Activated naive CD8-positive, alpha-beta T cell treated with anti-CD3 and anti-CD28 coated beads for 36 hours (primary cell): ENCODE measurements at regions not wholly inside any gene's neighbourhood (a gene's known extent, or its start where the extent isn't known, plus 50 kb on each side); places are given as distances from the start of the nearest gene placed in this dataset.

Experiments used
- DNase-seq: peaks from one replicate; pipeline ENCODE4 v3.0.0; 2021
- H3K27ac Mint-ChIP-seq: one replicate; pipeline ENCODE4 v1.8.0; 2022; ENCODE audit warnings: mild to moderate bottlenecking, moderate library complexity, mixed read lengths
- H3K27me3 Mint-ChIP-seq: one replicate; pipeline ENCODE4 v1.8.0; 2022; ENCODE audit warnings: mild to moderate bottlenecking, mixed read lengths
- H3K36me3 Mint-ChIP-seq: one replicate; pipeline ENCODE4 v1.8.0; 2021; ENCODE audit warnings: mild to moderate bottlenecking, mixed read lengths
- H3K4me1 Mint-ChIP-seq: one replicate; pipeline ENCODE4 v1.8.0; 2021; ENCODE audit warnings: mixed read lengths
- H3K4me3 Mint-ChIP-seq: one replicate; pipeline ENCODE4 v1.8.0; 2022; ENCODE audit warnings: mild to moderate bottlenecking, moderate library complexity, mixed read lengths
- H3K9me3 Mint-ChIP-seq: one replicate; pipeline ENCODE4 v1.8.0; 2022; ENCODE audit warnings: mixed read lengths

GRCh38 chr20:48392407-48393310 lies 435.1 kb downstream of the PREX1 start:
- H3K4me1 Mint-ChIP-seq = no peaks in the 10 kb centered on the region
- DNase-seq = no peak
- H3K27me3 Mint-ChIP-seq = peaks cover 7% of the 10 kb centered on the region
- no peak overlapping the region for H3K27ac Mint-ChIP-seq
- H3K4me3 Mint-ChIP-seq = no peak overlapping the region
- peaks cover 18% of the 10 kb centered on the region for H3K9me3 Mint-ChIP-seq
- peaks cover 6% of the 10 kb centered on the region for H3K36me3 Mint-ChIP-seq

GRCh38 chr20:48390981-48391380 lies 436.8 kb downstream of the PREX1 start:
- no peak for DNase-seq
- Mint-ChIP-seq H3K36me3 (peaks cover 6% of the 10 kb centered on the region), H3K4me3 (no peak overlapping the region), H3K27ac (no peak overlapping the region), H3K9me3 (peaks cover 18% of the 10 kb centered on the region), H3K4me1 (no peaks in the 10 kb centered on the region), H3K27me3 (peaks cover 7% of the 10 kb centered on the region)

GRCh38 chr20:48387675-48388074 lies 440.1 kb downstream of the PREX1 start:
- no peak for DNase-seq
- no peaks in the 10 kb centered on the region for H3K4me1 Mint-ChIP-seq
- no peak overlapping the region for H3K4me3 Mint-ChIP-seq
- peaks cover 7% of the 10 kb centered on the region for H3K27me3 Mint-ChIP-seq
- no peak overlapping the region for H3K27ac Mint-ChIP-seq
- H3K9me3 Mint-ChIP-seq = peaks cover 16% of the 10 kb centered on the region
- peaks cover 6% of the 10 kb centered on the region for H3K36me3 Mint-ChIP-seq

GRCh38 chr20:48385527-48385926 lies 442.3 kb downstream of the PREX1 start:
- Mint-ChIP-seq H3K27me3 (peaks cover 3% of the 10 kb centered on the region), H3K36me3 (no peaks in the 10 kb centered on the region), H3K4me3 (no peak overlapping the region), H3K9me3 (peaks cover 3% of the 10 kb centered on the region), H3K4me1 (no peaks in the 10 kb centered on the region), H3K27ac (no peak overlapping the region)
- DNase-seq = no peak

GRCh38 chr20:48385114-48385513 lies 442.7 kb downstream of the PREX1 start:
- no peak overlapping the region for H3K27ac Mint-ChIP-seq
- no peaks in the 10 kb centered on the region for H3K9me3 Mint-ChIP-seq
- no peaks in the 10 kb centered on the region for H3K4me1 Mint-ChIP-seq
- no peaks in the 10 kb centered on the region for H3K36me3 Mint-ChIP-seq
- no peak overlapping the region for H3K4me3 Mint-ChIP-seq
- DNase-seq = no peak
- H3K27me3 Mint-ChIP-seq = peaks cover 3% of the 10 kb centered on the region

- H3K9me3 Mint-ChIP-seq = no peaks in the 10 kb centered on the region
- peak; percentile 24 for DNase-seq
- peaks cover 3% of the 10 kb centered on the region for H3K27me3 Mint-ChIP-seq
- H3K4me1 Mint-ChIP-seq = no peaks in the 10 kb centered on the region
- H3K27ac Mint-ChIP-seq = no peak overlapping the region
- H3K4me3 Mint-ChIP-seq = no peak overlapping the region
- no peaks in the 10 kb centered on the region for H3K36me3 Mint-ChIP-seq
These were observed 443.5 kb downstream of the PREX1 start for GRCh38 chr20:48384147-48384818.

- Mint-ChIP-seq H3K4me1 (no peaks in the 10 kb centered on the region), H3K4me3 (no peak overlapping the region), H3K9me3 (no peaks in the 10 kb centered on the region), H3K36me3 (no peaks in the 10 kb centered on the region), H3K27me3 (peaks cover 6% of the 10 kb centered on the region), H3K27ac (no peak overlapping the region)
- no peak for DNase-seq
These were observed 444.5 kb downstream of the PREX1 start for GRCh38 chr20:48383252-48383651.

- Mint-ChIP-seq H3K4me3 (no peak overlapping the region), H3K27me3 (peaks cover 3% of the 10 kb centered on the region), H3K36me3 (no peaks in the 10 kb centered on the region), H3K9me3 (no peaks in the 10 kb centered on the region), H3K4me1 (no peaks in the 10 kb centered on the region), H3K27ac (no peak overlapping the region)
- no peak for DNase-seq
These were observed 445.5 kb downstream of the PREX1 start for GRCh38 chr20:48382304-48382703.

- H3K36me3 Mint-ChIP-seq = no peaks in the 10 kb centered on the region
- no peaks in the 10 kb centered on the region for H3K4me1 Mint-ChIP-seq
- no peak for DNase-seq
- H3K4me3 Mint-ChIP-seq = no peak overlapping the region
- H3K27ac Mint-ChIP-seq = no peak overlapping the region
- peaks cover 3% of the 10 kb centered on the region for H3K27me3 Mint-ChIP-seq
- H3K9me3 Mint-ChIP-seq = no peaks in the 10 kb centered on the region
These were observed 446.3 kb downstream of the PREX1 start for GRCh38 chr20:48381353-48382120.

- no peaks in the 10 kb centered on the region for H3K9me3 Mint-ChIP-seq
- DNase-seq = no peak
- peaks cover 3% of the 10 kb centered on the region for H3K27me3 Mint-ChIP-seq
- H3K4me3 Mint-ChIP-seq = no peak overlapping the region
- no peak overlapping the region for H3K27ac Mint-ChIP-seq
- no peaks in the 10 kb centered on the region for H3K4me1 Mint-ChIP-seq
- no peaks in the 10 kb centered on the region for H3K36me3 Mint-ChIP-seq
These were observed 447.1 kb downstream of the PREX1 start for GRCh38 chr20:48380661-48381060.

GRCh38 chr20:48378976-48379675 lies 448.7 kb downstream of the PREX1 start:
- no peak for DNase-seq
- Mint-ChIP-seq H3K36me3 (no peaks in the 10 kb centered on the region), H3K27ac (no peak overlapping the region), H3K4me3 (no peak overlapping the region), H3K9me3 (no peaks in the 10 kb centered on the region), H3K4me1 (peaks cover 3% of the 10 kb centered on the region), H3K27me3 (peaks cover 12% of the 10 kb centered on the region)

- H3K4me1 Mint-ChIP-seq = peaks cover 3% of the 10 kb centered on the region
These were observed 449.9 kb downstream of the PREX1 start for GRCh38 chr20:48377940-48378339.

GRCh38 chr20:48375804-48376203 lies 452.0 kb downstream of the PREX1 start:
- Mint-ChIP-seq H3K27ac (no peak overlapping the region), H3K4me1 (peaks cover 3% of the 10 kb centered on the region), H3K36me3 (no peaks in the 10 kb centered on the region), H3K4me3 (no peak overlapping the region), H3K9me3 (no peaks in the 10 kb centered on the region), H3K27me3 (peaks cover 20% of the 10 kb centered on the region)
- DNase-seq = no peak

More at GRCh38 chr20:48377940-48378339, 449.9 kb downstream of the PREX1 start:
- DNase-seq = no peak
- peaks cover 20% of the 10 kb centered on the region for H3K27me3 Mint-ChIP-seq
- H3K4me3 Mint-ChIP-seq = no peak overlapping the region
- no peak overlapping the region for H3K27ac Mint-ChIP-seq
- no peaks in the 10 kb centered on the region for H3K9me3 Mint-ChIP-seq
- no peaks in the 10 kb centered on the region for H3K36me3 Mint-ChIP-seq

- DNase-seq = no peak
- Mint-ChIP-seq H3K9me3 (no peaks in the 10 kb centered on the region), H3K36me3 (no peaks in the 10 kb centered on the region), H3K27me3 (peaks cover 20% of the 10 kb centered on the region), H3K4me3 (no peak overlapping the region), H3K27ac (no peak overlapping the region), H3K4me1 (peaks cover 3% of the 10 kb centered on the region)
These were observed 452.7 kb downstream of the PREX1 start for GRCh38 chr20:48374991-48375595.
